ENCODE measurements at regions not wholly inside any gene's neighbourhood (a gene's known extent, or its start where the extent isn't known, plus 50 kb on each side); places are given as distances from the start of the nearest gene placed in this dataset.

DNA sequence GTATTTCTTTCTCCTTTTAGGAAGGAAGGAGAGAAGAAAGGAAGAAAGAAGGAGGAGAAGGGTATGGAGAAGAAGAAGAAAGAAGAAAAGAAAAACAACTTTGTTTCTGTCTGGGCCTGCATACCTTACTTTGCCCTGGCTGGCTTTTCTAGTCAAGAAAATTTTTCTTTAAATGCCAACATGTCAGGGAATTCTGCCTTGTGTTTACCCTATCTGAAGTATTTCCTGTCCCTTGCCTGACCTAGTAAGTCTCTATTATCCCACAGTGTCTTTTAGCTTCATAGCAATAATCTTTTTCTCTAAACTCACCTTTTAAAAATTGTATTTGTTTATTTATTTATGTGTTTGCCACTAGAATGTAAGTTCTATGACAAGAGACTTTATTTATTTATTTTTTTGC, 1864.1 kb downstream of the EFNA5 start:
- no peak for TF ChIP-seq SIN3A (IDR thresholded peaks at IDR 0.05; ENCODE audit: borderline replicate concordance, insufficient read depth, low read length)
- TF ChIP-seq FOXP2 (optimal IDR thresholded peaks at IDR 0.05; ENCODE audit: borderline replicate concordance, extremely low read depth, extremely low read length, insufficient read depth) = no peak
- TF ChIP-seq, protein P1, sequence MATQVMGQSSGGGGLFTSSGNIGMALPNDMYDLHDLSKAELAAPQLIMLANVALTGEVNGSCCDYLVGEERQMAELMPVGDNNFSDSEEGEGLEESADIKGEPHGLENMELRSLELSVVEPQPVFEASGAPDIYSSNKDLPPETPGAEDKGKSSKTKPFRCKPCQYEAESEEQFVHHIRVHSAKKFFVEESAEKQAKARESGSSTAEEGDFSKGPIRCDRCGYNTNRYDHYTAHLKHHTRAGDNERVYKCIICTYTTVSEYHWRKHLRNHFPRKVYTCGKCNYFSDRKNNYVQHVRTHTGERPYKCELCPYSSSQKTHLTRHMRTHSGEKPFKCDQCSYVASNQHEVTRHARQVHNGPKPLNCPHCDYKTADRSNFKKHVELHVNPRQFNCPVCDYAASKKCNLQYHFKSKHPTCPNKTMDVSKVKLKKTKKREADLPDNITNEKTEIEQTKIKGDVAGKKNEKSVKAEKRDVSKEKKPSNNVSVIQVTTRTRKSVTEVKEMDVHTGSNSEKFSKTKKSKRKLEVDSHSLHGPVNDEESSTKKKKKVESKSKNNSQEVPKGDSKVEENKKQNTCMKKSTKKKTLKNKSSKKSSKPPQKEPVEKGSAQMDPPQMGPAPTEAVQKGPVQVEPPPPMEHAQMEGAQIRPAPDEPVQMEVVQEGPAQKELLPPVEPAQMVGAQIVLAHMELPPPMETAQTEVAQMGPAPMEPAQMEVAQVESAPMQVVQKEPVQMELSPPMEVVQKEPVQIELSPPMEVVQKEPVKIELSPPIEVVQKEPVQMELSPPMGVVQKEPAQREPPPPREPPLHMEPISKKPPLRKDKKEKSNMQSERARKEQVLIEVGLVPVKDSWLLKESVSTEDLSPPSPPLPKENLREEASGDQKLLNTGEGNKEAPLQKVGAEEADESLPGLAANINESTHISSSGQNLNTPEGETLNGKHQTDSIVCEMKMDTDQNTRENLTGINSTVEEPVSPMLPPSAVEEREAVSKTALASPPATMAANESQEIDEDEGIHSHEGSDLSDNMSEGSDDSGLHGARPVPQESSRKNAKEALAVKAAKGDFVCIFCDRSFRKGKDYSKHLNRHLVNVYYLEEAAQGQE (IDR thresholded peaks at IDR 0.05; ENCODE audit: insufficient read depth in 1 of 2, low read depth in 2 of 2, low read length in 2 of 2) = no peak
- TF ChIP-seq TAF1 (IDR thresholded peaks at IDR 0.05; ENCODE audit: borderline replicate concordance, insufficient read depth, low read length) = no peak
- no peak for TF ChIP-seq POLR2AphosphoS5 (IDR thresholded peaks at IDR 0.05; ENCODE audit: low read depth, low read length)

DNA sequence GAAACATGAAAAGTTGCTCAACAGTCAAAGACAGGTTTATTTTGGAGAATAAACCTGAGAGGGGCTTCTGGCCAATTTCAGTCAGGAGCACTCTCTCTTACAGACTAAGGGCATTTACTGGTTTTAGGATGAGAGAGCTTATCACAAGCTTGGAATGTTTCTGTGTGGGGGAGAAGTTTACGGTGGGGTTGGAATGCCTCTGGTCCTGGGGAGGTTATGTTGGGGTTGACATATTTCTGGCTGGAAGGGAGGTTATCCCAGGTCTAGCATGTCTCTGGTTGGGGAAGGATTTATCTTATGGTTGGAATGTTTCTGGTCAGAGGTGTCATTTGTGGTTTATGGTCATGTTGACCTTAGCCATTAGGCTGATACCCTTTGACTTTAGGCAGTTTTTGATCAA, 1867.3 kb downstream of the EFNA5 start:
- TF ChIP-seq TAF1 (IDR thresholded peaks at IDR 0.05; ENCODE audit: borderline replicate concordance, insufficient read depth, low read length) (no peak), FOXP2 (optimal IDR thresholded peaks at IDR 0.05; ENCODE audit: borderline replicate concordance, extremely low read depth, extremely low read length, insufficient read depth) (no peak), POLR2AphosphoS5 (IDR thresholded peaks at IDR 0.05; ENCODE audit: low read depth, low read length) (no peak), SIN3A (IDR thresholded peaks at IDR 0.05; ENCODE audit: borderline replicate concordance, insufficient read depth, low read length) (no peak)
- TF ChIP-seq, protein P1 (IDR thresholded peaks at IDR 0.05; ENCODE audit: insufficient read depth in 1 of 2, low read depth in 2 of 2, low read length in 2 of 2) = no peak

DNA sequence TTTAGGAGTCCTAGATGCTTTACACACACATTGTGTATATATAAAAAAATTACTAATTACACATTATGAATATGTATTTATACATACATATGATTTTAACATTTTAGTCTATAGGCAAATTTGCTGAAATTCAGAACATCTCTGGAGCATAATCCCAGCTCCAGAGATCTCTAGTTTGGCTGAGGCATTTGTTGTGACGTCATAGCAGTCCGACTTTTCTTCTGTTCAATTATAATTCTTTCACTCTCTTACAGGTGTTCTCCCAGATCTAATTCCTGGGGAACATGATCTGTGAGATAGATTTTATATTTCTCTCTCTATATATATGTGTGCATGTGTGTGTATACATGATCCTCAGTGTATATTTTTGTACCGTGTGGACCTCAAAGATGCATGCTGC, 1876.2 kb downstream of the EFNA5 start:
- TF ChIP-seq POLR2AphosphoS5 (IDR thresholded peaks at IDR 0.05; ENCODE audit: low read depth, low read length) (no peak), FOXP2 (optimal IDR thresholded peaks at IDR 0.05; ENCODE audit: borderline replicate concordance, extremely low read depth, extremely low read length, insufficient read depth) (no peak), TAF1 (IDR thresholded peaks at IDR 0.05; ENCODE audit: borderline replicate concordance, insufficient read depth, low read length) (no peak), SIN3A (IDR thresholded peaks at IDR 0.05; ENCODE audit: borderline replicate concordance, insufficient read depth, low read length) (no peak)
- TF ChIP-seq, protein P1 (IDR thresholded peaks at IDR 0.05; ENCODE audit: insufficient read depth in 1 of 2, low read depth in 2 of 2, low read length in 2 of 2) = no peak

DNA sequence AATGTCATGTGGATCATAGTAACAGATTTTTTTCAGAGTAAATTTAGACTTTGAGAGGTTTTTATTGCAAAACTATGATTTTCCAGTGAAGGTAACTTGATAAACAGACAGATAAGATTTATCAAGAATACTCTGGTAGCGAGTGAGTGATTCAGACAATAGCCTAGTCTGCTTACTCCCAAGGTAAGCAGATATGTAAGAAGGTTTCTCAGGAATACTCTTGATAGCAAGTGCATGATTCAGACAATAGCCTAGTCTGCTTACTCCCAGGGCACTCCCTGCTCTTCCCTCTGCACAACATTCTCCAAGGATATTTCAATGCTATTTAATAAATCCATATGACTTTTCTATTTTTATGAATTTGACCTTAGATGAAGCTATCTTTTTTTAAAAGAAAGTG, 1881.5 kb downstream of the EFNA5 start:
- no peak for TF ChIP-seq POLR2AphosphoS5 (IDR thresholded peaks at IDR 0.05; ENCODE audit: low read depth, low read length)
- TF ChIP-seq, protein P1 (IDR thresholded peaks at IDR 0.05; ENCODE audit: insufficient read depth in 1 of 2, low read depth in 2 of 2, low read length in 2 of 2) = no peak
- no peak for TF ChIP-seq TAF1 (IDR thresholded peaks at IDR 0.05; ENCODE audit: borderline replicate concordance, insufficient read depth, low read length)
- no peak for TF ChIP-seq SIN3A (IDR thresholded peaks at IDR 0.05; ENCODE audit: borderline replicate concordance, insufficient read depth, low read length)
- no peak for TF ChIP-seq FOXP2 (optimal IDR thresholded peaks at IDR 0.05; ENCODE audit: borderline replicate concordance, extremely low read depth, extremely low read length, insufficient read depth)

DNA sequence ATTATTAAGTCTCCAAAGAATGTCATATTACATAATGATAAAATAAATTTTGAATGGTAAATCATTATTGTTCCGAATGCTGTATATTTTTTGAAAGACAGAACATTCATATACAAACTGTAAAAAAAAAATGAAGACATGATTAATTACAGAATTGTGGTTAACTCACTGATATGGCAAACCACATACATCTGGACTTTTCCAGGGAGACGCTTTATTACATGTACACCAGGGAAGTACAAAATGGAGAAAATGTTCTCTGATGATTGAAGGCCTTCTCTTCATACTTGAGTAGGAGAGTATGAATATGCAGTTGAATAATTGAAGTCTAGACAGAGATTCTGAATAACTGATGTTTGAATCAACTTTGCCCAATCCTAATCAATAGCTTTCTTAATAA, 1886.9 kb downstream of the EFNA5 start:
- TF ChIP-seq POLR2AphosphoS5 (IDR thresholded peaks at IDR 0.05; ENCODE audit: low read depth, low read length) = no peak
- TF ChIP-seq FOXP2 (optimal IDR thresholded peaks at IDR 0.05; ENCODE audit: borderline replicate concordance, extremely low read depth, extremely low read length, insufficient read depth) = no peak
- no peak for TF ChIP-seq TAF1 (IDR thresholded peaks at IDR 0.05; ENCODE audit: borderline replicate concordance, insufficient read depth, low read length)

Measured in PFSK-1 (cell line).